SIG-M5 treated with dmso at 0.1 percent for 504 hours (cell line): ENCODE measurements at regions not wholly inside any gene's neighbourhood (a gene's known extent, or its start where the extent isn't known, plus 50 kb on each side); places are given as distances from the start of the nearest gene placed in this dataset.

Experiments used
- DNase-seq: peaks from one replicate; lab custom pipeline; 2025; ENCODE audit not compliant: unreplicated experiment; lab: John Stamatoyannopoulos, UW

- no peak for DNase-seq
Observed at GRCh38 chr6:40642837-40643236, 55.7 kb upstream of the LRFN2 start.

- no peak for DNase-seq
Observed at GRCh38 chr6:40642190-40642589, 55.0 kb upstream of the LRFN2 start.

GRCh38 chr6:40640599-40641227, 53.5 kb upstream of the LRFN2 start:
- DNase-seq: no peak
